IMR-90 (cell line): ENCODE measurements at regions not wholly inside any gene's neighbourhood (a gene's known extent, or its start where the extent isn't known, plus 50 kb on each side); places are given as distances from the start of the nearest gene placed in this dataset.

Experiments used
- ATAC-seq: fragments of 200-7000 bp; cut with Tn5 transposase; 2 replicates; pipeline ENCODE4 v1.9.1; 2020; ENCODE audit warnings: low read depth, mild to moderate bottlenecking, moderate library complexity
- BruUV-seq: library from RNA; stranded (reverse); fragments of 400-500 nt; replicated peaks from 2 replicates; lab custom pipeline; 2021; lab: Mats Ljungman, UMichigan
- CTCF ChIA-PET: fragments of 300-600 bp; formaldehyde crosslinking; extraction: SDS; loops from one replicate; lab custom pipeline; 2021; ENCODE audit warnings: antibody characterized with exemption; lab: Yijun Ruan, JAX
- POLR2A ChIA-PET: fragments of 300-600 bp; sonication (Branson Sonifier 250); formaldehyde crosslinking; loops from one replicate; lab custom pipeline; 2022; ENCODE audit warnings: antibody characterized with exemption; ENCODE audit not compliant: unreplicated experiment; lab: Charles Lee
- DNase-seq: peaks from one replicate; pipeline ENCODE4 v3.0.0; 2013
- H2AFZ ChIP-seq: replicated peaks from 2 replicates; pipeline ENCODE3; 2013; ENCODE audit warnings: low read length, mild to moderate bottlenecking; ENCODE audit not compliant: poor library complexity
- H2AK5ac ChIP-seq: 2 replicates; pipeline ENCODE4 v1.6.1; 2013; ENCODE audit warnings: low read depth, low read length, inconsistent platforms
- H2AK9ac ChIP-seq: replicated peaks from 2 replicates; pipeline ENCODE3; 2013; ENCODE audit warnings: mild to moderate bottlenecking, low read depth, low read length, moderate library complexity; ENCODE audit not compliant: poor library complexity
- H2BK120ac ChIP-seq: 2 replicates; pipeline ENCODE4 v1.6.1; 2013; ENCODE audit warnings: low read depth, low read length, inconsistent platforms
- H2BK15ac ChIP-seq: 3 replicates; pipeline ENCODE4 v1.6.1; 2013; ENCODE audit warnings: low read depth, low read length, inconsistent platforms
- H2BK20ac ChIP-seq: 2 replicates; pipeline ENCODE4 v1.6.1; 2013; ENCODE audit warnings: low read depth, mild to moderate bottlenecking, inconsistent platforms, low read length, moderate library complexity
- H2BK5ac ChIP-seq: 2 replicates; pipeline ENCODE4 v1.6.1; 2013; ENCODE audit warnings: mild to moderate bottlenecking, low read depth, low read length, inconsistent platforms; ENCODE audit not compliant: poor library complexity, severe bottlenecking
- H3K14ac ChIP-seq: replicated peaks from 2 replicates; pipeline ENCODE4 v1.6.1; 2013; ENCODE audit warnings: low read depth, low read length, inconsistent platforms
- H3K18ac ChIP-seq: 2 replicates; pipeline ENCODE4 v1.6.1; 2013; ENCODE audit warnings: low read depth, low read length, control low read depth
- H3K23ac ChIP-seq: 2 replicates; pipeline ENCODE4 v1.6.1; 2013; ENCODE audit warnings: low read depth, low read length, inconsistent platforms
- H3K27ac ChIP-seq: 2 replicates; pipeline ENCODE4 v1.5.1; 2013; ENCODE audit warnings: mild to moderate bottlenecking, control low read depth, low read length; ENCODE audit not compliant: insufficient read depth
- H3K27me3 ChIP-seq: 2 replicates; pipeline ENCODE4 v1.6.1; 2013; ENCODE audit warnings: low read length; ENCODE audit not compliant: control insufficient read depth, insufficient read depth
- H3K36me3 ChIP-seq: 2 replicates; pipeline ENCODE4 v1.6.1; 2013; ENCODE audit warnings: low read length, mixed read lengths; ENCODE audit not compliant: control insufficient read depth, insufficient read depth
- H3K4ac ChIP-seq: 2 replicates; pipeline ENCODE4 v1.6.1; 2013; ENCODE audit warnings: low read depth, low read length, inconsistent platforms
- H3K4me1 ChIP-seq: 2 replicates; pipeline ENCODE4 v1.6.1; 2013; ENCODE audit warnings: low read length, mixed read lengths; ENCODE audit not compliant: control insufficient read depth, insufficient read depth
- H3K4me2 ChIP-seq: 2 replicates; pipeline ENCODE4 v1.6.1; 2013; ENCODE audit warnings: low read depth, mild to moderate bottlenecking, control low read depth, low read length, moderate library complexity
- H3K4me3 ChIP-seq: 2 replicates; pipeline ENCODE4 v1.5.1; 2013; ENCODE audit warnings: low read depth, mild to moderate bottlenecking, control low read depth, low read length, moderate library complexity; ENCODE audit not compliant: insufficient read depth
- H3K56ac ChIP-seq: 2 replicates; pipeline ENCODE4 v1.6.1; 2013; ENCODE audit warnings: low read length, inconsistent platforms; ENCODE audit not compliant: insufficient read depth; ENCODE audit errors: extremely low read depth
- H3K79me1 ChIP-seq, 2 experiments: 2 replicates each; pipeline ENCODE4 v1.6.1; 2013; ENCODE audit warnings: low read length in 2 of 2, inconsistent platforms in 1 of 2, low read depth in 1 of 2
- H3K9ac ChIP-seq: 2 replicates; pipeline ENCODE4 v1.6.1; 2013; ENCODE audit warnings: low read depth, low read length, control low read depth
- H3K9me1 ChIP-seq: 2 replicates; pipeline ENCODE4 v1.6.1; 2013; ENCODE audit warnings: low read length, inconsistent platforms; ENCODE audit not compliant: insufficient read depth
- H3K9me3 ChIP-seq: 2 replicates; pipeline ENCODE4 v1.6.1; 2013; ENCODE audit warnings: low read length; ENCODE audit not compliant: control insufficient read depth, insufficient read depth
- H4K20me1 ChIP-seq: 2 replicates; pipeline ENCODE4 v1.6.1; 2013; ENCODE audit warnings: low read length, inconsistent platforms; ENCODE audit not compliant: insufficient read depth
- H4K5ac ChIP-seq: 2 replicates; pipeline ENCODE4 v1.6.1; 2013; ENCODE audit warnings: mild to moderate bottlenecking, low read depth, low read length, control low read depth
- H4K8ac ChIP-seq, 2 experiments: 2 replicates each; pipeline ENCODE4 v1.6.1; 2013; ENCODE audit warnings: low read depth in 2 of 2, low read length in 2 of 2, control low read depth in 1 of 2, inconsistent platforms in 1 of 2
- H4K91ac ChIP-seq: 2 replicates; pipeline ENCODE4 v1.6.1; 2013; ENCODE audit warnings: low read depth, low read length, inconsistent platforms; ENCODE audit not compliant: insufficient read depth
- BHLHE40 ChIP-seq: fragments of 150-350 bp; IDR thresholded peaks from 2 replicates; pipeline ENCODE4 v1.6.1; 2016; ENCODE audit warnings: mild to moderate bottlenecking, low read depth, low read length
- CEBPB ChIP-seq: IDR thresholded peaks from 2 replicates; pipeline ENCODE4 v1.6.1; 2012; ENCODE audit warnings: low read depth, low read length, improper control_type of control experiment
- CHD1 ChIP-seq: IDR thresholded peaks from 2 replicates; pipeline ENCODE4 v1.6.1; 2012; ENCODE audit warnings: low read depth, low read length, improper control_type of control experiment
- CTCF ChIP-seq: conservative IDR thresholded peaks from 2 replicates; pipeline ENCODE4 v1.5.1; 2012; ENCODE audit warnings: mild to moderate bottlenecking, low read depth, low read length, improper control_type of control experiment
- ELK1 ChIP-seq: fragments of 150-350 bp; IDR thresholded peaks from 2 replicates; pipeline ENCODE4 v1.6.1; 2016; ENCODE audit warnings: low read depth, mild to moderate bottlenecking, low read length, moderate library complexity, borderline replicate concordance
- FOS ChIP-seq: fragments of 150-350 bp; IDR thresholded peaks from 2 replicates; pipeline ENCODE4 v1.6.1; 2016; ENCODE audit warnings: low read depth, low read length
- MAFK ChIP-seq: IDR thresholded peaks from 2 replicates; pipeline ENCODE4 v1.6.1; 2012; ENCODE audit warnings: low read depth, low read length, improper control_type of control experiment
- MAZ ChIP-seq: IDR thresholded peaks from 2 replicates; pipeline ENCODE4 v1.6.1; 2012; ENCODE audit warnings: low read depth, mild to moderate bottlenecking, low read length, improper control_type of control experiment, moderate library complexity, borderline replicate concordance
- MXI1 ChIP-seq: IDR thresholded peaks from 2 replicates; pipeline ENCODE4 v1.6.1; 2012; ENCODE audit warnings: low read depth, mild to moderate bottlenecking, low read length, moderate library complexity, borderline replicate concordance
- NFE2L2 ChIP-seq: fragments of 150-350 bp; IDR thresholded peaks from 2 replicates; pipeline ENCODE4 v1.6.1; 2016; ENCODE audit warnings: low read depth, mild to moderate bottlenecking, low read length
- POLR2A ChIP-seq: IDR thresholded peaks from 2 replicates; pipeline ENCODE4 v1.6.1; 2012; ENCODE audit warnings: mild to moderate bottlenecking, low read depth, low read length
- RAD21 ChIP-seq: IDR thresholded peaks from 2 replicates; pipeline ENCODE4 v1.6.1; 2012; ENCODE audit warnings: low read length, improper control_type of control experiment
- RCOR1 ChIP-seq: IDR thresholded peaks from 2 replicates; pipeline ENCODE4 v1.6.1; 2012; ENCODE audit warnings: mild to moderate bottlenecking, low read length, improper control_type of control experiment; ENCODE audit not compliant: insufficient replicate concordance
- RFX5 ChIP-seq: IDR thresholded peaks from 2 replicates; pipeline ENCODE4 v1.8.0; 2012; ENCODE audit warnings: low read depth, mild to moderate bottlenecking, low read length, moderate library complexity
- SMC3 ChIP-seq: fragments of 150-350 bp; IDR thresholded peaks from 2 replicates; pipeline ENCODE4 v1.6.1; 2016; ENCODE audit warnings: low read depth, mild to moderate bottlenecking, antibody characterized with exemption, low read length, moderate library complexity
- USF2 ChIP-seq: fragments of 150-350 bp; IDR thresholded peaks from 2 replicates; pipeline ENCODE4 v1.6.1; 2017; ENCODE audit warnings: mild to moderate bottlenecking, antibody characterized with exemption, low read length, low read depth
- dilution Hi-C: fragments of 300-500 bp; cut with HindIII; formaldehyde crosslinking; loops from one replicate; pipeline ENCODE4 v1.14.3; 2018; ENCODE audit warnings: low sequenced_read_pairs; ENCODE audit not compliant: unreplicated experiment
- in situ Hi-C: fragments of 300-500 bp; cut with MboI; formaldehyde crosslinking; loops from 3 replicates; pipeline ENCODE4 v1.14.3; 2019; ENCODE audit warnings: low sequenced_read_pairs, inconsistent platforms, mixed read lengths
- intact Hi-C: fragments of 100-400 bp; cut with micrococcal nuclease; formaldehyde crosslinking; loops from 2 replicates; pipeline ENCODE4 v1.10.0; 2022

- Histone ChIP-seq H4K8ac (no peak overlapping the region), H3K27ac (no peak overlapping the region), H3K4me2 (no peak overlapping the region), H4K20me1 (no peaks in the 10 kb centered on the region), H4K5ac (no peak overlapping the region), H3K4me3 (no peak overlapping the region), H2AK9ac (no peak overlapping the region), H3K56ac (no peak overlapping the region), H3K9me3 (no peaks in the 10 kb centered on the region), H3K23ac (no peak overlapping the region), H3K14ac (no peak overlapping the region), H3K4me1 (no peaks in the 10 kb centered on the region), H2BK20ac (no peak overlapping the region), H4K91ac (no peak overlapping the region), H2AFZ (no peak overlapping the region), H3K18ac (no peak overlapping the region), H2BK5ac (no peak overlapping the region), H3K4ac (no peak overlapping the region), H3K27me3 (no peaks in the 10 kb centered on the region), H2BK15ac (no peak overlapping the region), H2AK5ac (no peak overlapping the region), H3K79me1 (no peaks in the 10 kb centered on the region), H3K36me3 (no peaks in the 10 kb centered on the region), H2BK120ac (no peak overlapping the region), H3K9ac (no peak overlapping the region), H3K9me1 (no peaks in the 10 kb centered on the region)
- dilution Hi-C loops = no loop called here
- BruUV-seq = no TSS peak
- CTCF ChIA-PET = no interaction called here
- DNase-seq = no peak
- TF ChIP-seq NFE2L2 = no peak
- no peak for TF ChIP-seq MAFK
- no peak for TF ChIP-seq RAD21
- no peak for TF ChIP-seq FOS
- TF ChIP-seq BHLHE40 = no peak
- no peak for TF ChIP-seq MXI1
- TF ChIP-seq SMC3 = no peak
- TF ChIP-seq CHD1 = no peak
- TF ChIP-seq CEBPB = no peak
- no peak for TF ChIP-seq USF2
- TF ChIP-seq ELK1 = no peak
- no peak for TF ChIP-seq RCOR1
- no peak for TF ChIP-seq RFX5
- TF ChIP-seq POLR2A = no peak
- TF ChIP-seq MAZ = no peak
- TF ChIP-seq CTCF = no peak
- no peak for ATAC-seq
- in situ Hi-C loops = no loop called here
- intact Hi-C loops = no loop called here
- POLR2A ChIA-PET = no interaction called here
Measured at GRCh38 chr6:22499815-22500214, 69.6 kb upstream of the HDGFL1 start.
